IMR-90 (cell line): ENCODE measurements at regions not wholly inside any gene's neighbourhood (a gene's known extent, or its start where the extent isn't known, plus 50 kb on each side); places are given as distances from the start of the nearest gene placed in this dataset.

ENCODE experiments used
- ATAC-seq: fragments of 200-7000 bp; cut with Tn5 transposase; 2 replicates; pipeline ENCODE4 v1.9.1; 2020; ENCODE audit warnings: low read depth, mild to moderate bottlenecking, moderate library complexity
- BruUV-seq: library from RNA; stranded (reverse); fragments of 400-500 nt; replicated peaks from 2 replicates; lab custom pipeline; 2021; lab: Mats Ljungman, UMichigan
- CTCF ChIA-PET: fragments of 300-600 bp; formaldehyde crosslinking; extraction: SDS; loops from one replicate; lab custom pipeline; 2021; ENCODE audit warnings: antibody characterized with exemption; lab: Yijun Ruan, JAX
- POLR2A ChIA-PET: fragments of 300-600 bp; sonication (Branson Sonifier 250); formaldehyde crosslinking; loops from one replicate; lab custom pipeline; 2022; ENCODE audit warnings: antibody characterized with exemption; ENCODE audit not compliant: unreplicated experiment; lab: Charles Lee
- DNase-seq: peaks from one replicate; pipeline ENCODE4 v3.0.0; 2013
- H2AFZ ChIP-seq: replicated peaks from 2 replicates; pipeline ENCODE3; 2013; ENCODE audit warnings: low read length, mild to moderate bottlenecking; ENCODE audit not compliant: poor library complexity
- H2AK5ac ChIP-seq: 2 replicates; pipeline ENCODE4 v1.6.1; 2013; ENCODE audit warnings: low read depth, low read length, inconsistent platforms
- H2AK9ac ChIP-seq: replicated peaks from 2 replicates; pipeline ENCODE3; 2013; ENCODE audit warnings: mild to moderate bottlenecking, low read depth, low read length, moderate library complexity; ENCODE audit not compliant: poor library complexity
- H2BK120ac ChIP-seq: 2 replicates; pipeline ENCODE4 v1.6.1; 2013; ENCODE audit warnings: low read depth, low read length, inconsistent platforms
- H2BK15ac ChIP-seq: 3 replicates; pipeline ENCODE4 v1.6.1; 2013; ENCODE audit warnings: low read depth, low read length, inconsistent platforms
- H2BK20ac ChIP-seq: 2 replicates; pipeline ENCODE4 v1.6.1; 2013; ENCODE audit warnings: low read depth, mild to moderate bottlenecking, inconsistent platforms, low read length, moderate library complexity
- H2BK5ac ChIP-seq: 2 replicates; pipeline ENCODE4 v1.6.1; 2013; ENCODE audit warnings: mild to moderate bottlenecking, low read depth, low read length, inconsistent platforms; ENCODE audit not compliant: poor library complexity, severe bottlenecking
- H3K14ac ChIP-seq: replicated peaks from 2 replicates; pipeline ENCODE4 v1.6.1; 2013; ENCODE audit warnings: low read depth, low read length, inconsistent platforms
- H3K18ac ChIP-seq: 2 replicates; pipeline ENCODE4 v1.6.1; 2013; ENCODE audit warnings: low read depth, low read length, control low read depth
- H3K23ac ChIP-seq: 2 replicates; pipeline ENCODE4 v1.6.1; 2013; ENCODE audit warnings: low read depth, low read length, inconsistent platforms
- H3K27ac ChIP-seq: 2 replicates; pipeline ENCODE4 v1.5.1; 2013; ENCODE audit warnings: mild to moderate bottlenecking, control low read depth, low read length; ENCODE audit not compliant: insufficient read depth
- H3K27me3 ChIP-seq: 2 replicates; pipeline ENCODE4 v1.6.1; 2013; ENCODE audit warnings: low read length; ENCODE audit not compliant: control insufficient read depth, insufficient read depth
- H3K36me3 ChIP-seq: 2 replicates; pipeline ENCODE4 v1.6.1; 2013; ENCODE audit warnings: low read length, mixed read lengths; ENCODE audit not compliant: control insufficient read depth, insufficient read depth
- H3K4ac ChIP-seq: 2 replicates; pipeline ENCODE4 v1.6.1; 2013; ENCODE audit warnings: low read depth, low read length, inconsistent platforms
- H3K4me1 ChIP-seq: 2 replicates; pipeline ENCODE4 v1.6.1; 2013; ENCODE audit warnings: low read length, mixed read lengths; ENCODE audit not compliant: control insufficient read depth, insufficient read depth
- H3K4me2 ChIP-seq: 2 replicates; pipeline ENCODE4 v1.6.1; 2013; ENCODE audit warnings: low read depth, mild to moderate bottlenecking, control low read depth, low read length, moderate library complexity
- H3K4me3 ChIP-seq: 2 replicates; pipeline ENCODE4 v1.5.1; 2013; ENCODE audit warnings: low read depth, mild to moderate bottlenecking, control low read depth, low read length, moderate library complexity; ENCODE audit not compliant: insufficient read depth
- H3K56ac ChIP-seq: 2 replicates; pipeline ENCODE4 v1.6.1; 2013; ENCODE audit warnings: low read length, inconsistent platforms; ENCODE audit not compliant: insufficient read depth; ENCODE audit errors: extremely low read depth
- H3K79me1 ChIP-seq, 2 experiments: 2 replicates each; pipeline ENCODE4 v1.6.1; 2013; ENCODE audit warnings: low read length in 2 of 2, inconsistent platforms in 1 of 2, low read depth in 1 of 2
- H3K9ac ChIP-seq: 2 replicates; pipeline ENCODE4 v1.6.1; 2013; ENCODE audit warnings: low read depth, low read length, control low read depth
- H3K9me1 ChIP-seq: 2 replicates; pipeline ENCODE4 v1.6.1; 2013; ENCODE audit warnings: low read length, inconsistent platforms; ENCODE audit not compliant: insufficient read depth
- H3K9me3 ChIP-seq: 2 replicates; pipeline ENCODE4 v1.6.1; 2013; ENCODE audit warnings: low read length; ENCODE audit not compliant: control insufficient read depth, insufficient read depth
- H4K20me1 ChIP-seq: 2 replicates; pipeline ENCODE4 v1.6.1; 2013; ENCODE audit warnings: low read length, inconsistent platforms; ENCODE audit not compliant: insufficient read depth
- H4K5ac ChIP-seq: 2 replicates; pipeline ENCODE4 v1.6.1; 2013; ENCODE audit warnings: mild to moderate bottlenecking, low read depth, low read length, control low read depth
- H4K8ac ChIP-seq, 2 experiments: 2 replicates each; pipeline ENCODE4 v1.6.1; 2013; ENCODE audit warnings: low read depth in 2 of 2, low read length in 2 of 2, control low read depth in 1 of 2, inconsistent platforms in 1 of 2
- H4K91ac ChIP-seq: 2 replicates; pipeline ENCODE4 v1.6.1; 2013; ENCODE audit warnings: low read depth, low read length, inconsistent platforms; ENCODE audit not compliant: insufficient read depth
- BHLHE40 ChIP-seq: fragments of 150-350 bp; IDR thresholded peaks from 2 replicates; pipeline ENCODE4 v1.6.1; 2016; ENCODE audit warnings: mild to moderate bottlenecking, low read depth, low read length
- CEBPB ChIP-seq: IDR thresholded peaks from 2 replicates; pipeline ENCODE4 v1.6.1; 2012; ENCODE audit warnings: low read depth, low read length, improper control_type of control experiment
- CHD1 ChIP-seq: IDR thresholded peaks from 2 replicates; pipeline ENCODE4 v1.6.1; 2012; ENCODE audit warnings: low read depth, low read length, improper control_type of control experiment
- FOS ChIP-seq: fragments of 150-350 bp; IDR thresholded peaks from 2 replicates; pipeline ENCODE4 v1.6.1; 2016; ENCODE audit warnings: low read depth, low read length
- MAFK ChIP-seq: IDR thresholded peaks from 2 replicates; pipeline ENCODE4 v1.6.1; 2012; ENCODE audit warnings: low read depth, low read length, improper control_type of control experiment
- MAZ ChIP-seq: IDR thresholded peaks from 2 replicates; pipeline ENCODE4 v1.6.1; 2012; ENCODE audit warnings: low read depth, mild to moderate bottlenecking, low read length, improper control_type of control experiment, moderate library complexity, borderline replicate concordance
- MXI1 ChIP-seq: IDR thresholded peaks from 2 replicates; pipeline ENCODE4 v1.6.1; 2012; ENCODE audit warnings: low read depth, mild to moderate bottlenecking, low read length, moderate library complexity, borderline replicate concordance
- NFE2L2 ChIP-seq: fragments of 150-350 bp; IDR thresholded peaks from 2 replicates; pipeline ENCODE4 v1.6.1; 2016; ENCODE audit warnings: low read depth, mild to moderate bottlenecking, low read length
- POLR2A ChIP-seq: IDR thresholded peaks from 2 replicates; pipeline ENCODE4 v1.6.1; 2012; ENCODE audit warnings: mild to moderate bottlenecking, low read depth, low read length
- RAD21 ChIP-seq: IDR thresholded peaks from 2 replicates; pipeline ENCODE4 v1.6.1; 2012; ENCODE audit warnings: low read length, improper control_type of control experiment
- RCOR1 ChIP-seq: IDR thresholded peaks from 2 replicates; pipeline ENCODE4 v1.6.1; 2012; ENCODE audit warnings: mild to moderate bottlenecking, low read length, improper control_type of control experiment; ENCODE audit not compliant: insufficient replicate concordance
- RFX5 ChIP-seq: IDR thresholded peaks from 2 replicates; pipeline ENCODE4 v1.8.0; 2012; ENCODE audit warnings: low read depth, mild to moderate bottlenecking, low read length, moderate library complexity
- SMC3 ChIP-seq: fragments of 150-350 bp; IDR thresholded peaks from 2 replicates; pipeline ENCODE4 v1.6.1; 2016; ENCODE audit warnings: low read depth, mild to moderate bottlenecking, antibody characterized with exemption, low read length, moderate library complexity
- WGBS, 2 experiments: methylation state at CpG; one replicate each; pipeline versions ENCODE4 v1.1.5 to v1.1.7; 2013; ENCODE audit warnings: missing lambda C conversion rate in 2 of 2; ENCODE audit not compliant: insufficient read length in 1 of 2; ENCODE audit errors: extremely low coverage in 2 of 2; 5-methylcytosine and 5-hydroxymethylcytosine counted together
- dilution Hi-C: fragments of 300-500 bp; cut with HindIII; formaldehyde crosslinking; loops from one replicate; pipeline ENCODE4 v1.14.3; 2018; ENCODE audit warnings: low sequenced_read_pairs; ENCODE audit not compliant: unreplicated experiment
- in situ Hi-C: fragments of 300-500 bp; cut with MboI; formaldehyde crosslinking; loops from 3 replicates; pipeline ENCODE4 v1.14.3; 2019; ENCODE audit warnings: low sequenced_read_pairs, inconsistent platforms, mixed read lengths
- intact Hi-C: fragments of 100-400 bp; cut with micrococcal nuclease; formaldehyde crosslinking; loops from 2 replicates; pipeline ENCODE4 v1.10.0; 2022
- TF ChIP-seq, protein P1 (sequence below): fragments of 150-350 bp; IDR thresholded peaks from 2 replicates; pipeline ENCODE4 v1.6.1; 2016; ENCODE audit warnings: low read depth, mild to moderate bottlenecking, low read length, moderate library complexity, borderline replicate concordance
- TF ChIP-seq, protein P2 (sequence below): conservative IDR thresholded peaks from 2 replicates; pipeline ENCODE4 v1.5.1; 2012; ENCODE audit warnings: mild to moderate bottlenecking, low read depth, low read length, improper control_type of control experiment
- TF ChIP-seq, protein P3 (sequence below): fragments of 150-350 bp; IDR thresholded peaks from 2 replicates; pipeline ENCODE4 v1.6.1; 2017; ENCODE audit warnings: mild to moderate bottlenecking, antibody characterized with exemption, low read length, low read depth

DNA sequence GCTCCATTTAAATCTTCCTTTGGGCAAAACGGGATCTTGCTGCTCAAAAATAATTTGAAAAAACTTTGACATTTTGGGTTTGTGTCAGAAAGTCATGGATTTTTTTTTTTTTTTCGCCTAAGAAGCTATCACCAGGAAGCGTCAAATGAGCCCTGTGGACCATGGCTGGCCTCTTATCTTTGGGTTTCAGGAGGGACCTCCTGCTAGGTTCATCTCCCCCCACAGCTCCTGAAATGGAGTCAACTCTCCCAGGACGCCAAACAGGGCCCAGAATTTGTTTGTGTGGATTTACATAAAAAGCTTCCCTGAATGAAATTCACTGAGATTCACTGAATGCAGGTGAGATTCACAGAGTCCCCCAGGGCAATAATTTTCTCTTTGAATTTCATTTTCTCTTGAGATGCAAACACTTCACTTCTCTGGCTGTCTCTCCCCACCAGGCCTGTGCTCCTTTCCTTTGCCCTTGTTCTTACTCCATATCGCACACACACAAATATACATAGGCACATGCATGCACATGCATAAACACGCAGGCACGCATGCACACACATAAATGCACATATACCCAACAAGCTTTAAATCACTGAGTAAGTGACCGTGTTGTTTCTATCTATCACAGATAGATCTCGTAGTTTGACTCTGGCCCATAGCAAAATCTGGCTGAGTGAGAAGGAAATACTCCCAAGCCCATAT is 55.3 kb upstream of the GALNT10 start:
- no peaks in the 10 kb centered on the region for H3K9me1 ChIP-seq
- H3K9ac ChIP-seq, result no peak overlapping the region
- no peak overlapping the region for H2AK9ac ChIP-seq
- DNase-seq (no peak), ATAC-seq (no peak)
- no peak overlapping the region for H3K23ac ChIP-seq
- intact Hi-C loops, result no loop called here
- H3K4ac ChIP-seq, result no peak overlapping the region
- H3K27ac ChIP-seq, result no peak overlapping the region
- H4K91ac ChIP-seq, result no peak overlapping the region
- no peak overlapping the region for H4K8ac ChIP-seq
- no peaks in the 10 kb centered on the region for H3K36me3 ChIP-seq
- no peak overlapping the region for H2AK5ac ChIP-seq
- WGBS, 2 experiments, result 27% methylated on average over 3 of the region's 9 CpGs; no CpG with 5 or more reads in 1 of the 2 experiments
- H3K9me3 ChIP-seq, result no peaks in the 10 kb centered on the region
- H3K14ac ChIP-seq, result no peak overlapping the region
- H2AFZ ChIP-seq, result no peak overlapping the region
- no peak overlapping the region for H3K18ac ChIP-seq
- POLR2A ChIA-PET, result no interaction called here
- H3K4me2 ChIP-seq, result no peak overlapping the region
- no peak overlapping the region for H2BK120ac ChIP-seq
- no peak overlapping the region for H2BK5ac ChIP-seq
- in situ Hi-C loops, result no loop called here
- H4K20me1 ChIP-seq, result no peaks in the 10 kb centered on the region
- H2BK15ac ChIP-seq, result no peak overlapping the region
- no peak overlapping the region for H2BK20ac ChIP-seq
- dilution Hi-C loops, result no loop called here
- BruUV-seq, result no TSS peak
- H3K27me3 ChIP-seq, result peaks cover 23% of the 10 kb centered on the region
- no peaks in the 10 kb centered on the region for H3K4me1 ChIP-seq
- H4K5ac ChIP-seq, result no peak overlapping the region
- no peak overlapping the region for H3K4me3 ChIP-seq
- CTCF ChIA-PET, result no interaction called here
- H3K79me1 ChIP-seq, result no peaks in the 10 kb centered on the region
- TF ChIP-seq NFE2L2 (no peak), CHD1 (no peak), RFX5 (no peak), FOS (no peak), CEBPB (no peak), POLR2A (no peak), RAD21 (no peak), RCOR1 (no peak), MAZ (no peak), SMC3 (no peak), MXI1 (no peak), BHLHE40 (no peak), MAFK (no peak)
- TF ChIP-seq, protein P1, sequence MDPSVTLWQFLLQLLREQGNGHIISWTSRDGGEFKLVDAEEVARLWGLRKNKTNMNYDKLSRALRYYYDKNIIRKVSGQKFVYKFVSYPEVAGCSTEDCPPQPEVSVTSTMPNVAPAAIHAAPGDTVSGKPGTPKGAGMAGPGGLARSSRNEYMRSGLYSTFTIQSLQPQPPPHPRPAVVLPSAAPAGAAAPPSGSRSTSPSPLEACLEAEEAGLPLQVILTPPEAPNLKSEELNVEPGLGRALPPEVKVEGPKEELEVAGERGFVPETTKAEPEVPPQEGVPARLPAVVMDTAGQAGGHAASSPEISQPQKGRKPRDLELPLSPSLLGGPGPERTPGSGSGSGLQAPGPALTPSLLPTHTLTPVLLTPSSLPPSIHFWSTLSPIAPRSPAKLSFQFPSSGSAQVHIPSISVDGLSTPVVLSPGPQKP, result no peak
- TF ChIP-seq, protein P2, sequence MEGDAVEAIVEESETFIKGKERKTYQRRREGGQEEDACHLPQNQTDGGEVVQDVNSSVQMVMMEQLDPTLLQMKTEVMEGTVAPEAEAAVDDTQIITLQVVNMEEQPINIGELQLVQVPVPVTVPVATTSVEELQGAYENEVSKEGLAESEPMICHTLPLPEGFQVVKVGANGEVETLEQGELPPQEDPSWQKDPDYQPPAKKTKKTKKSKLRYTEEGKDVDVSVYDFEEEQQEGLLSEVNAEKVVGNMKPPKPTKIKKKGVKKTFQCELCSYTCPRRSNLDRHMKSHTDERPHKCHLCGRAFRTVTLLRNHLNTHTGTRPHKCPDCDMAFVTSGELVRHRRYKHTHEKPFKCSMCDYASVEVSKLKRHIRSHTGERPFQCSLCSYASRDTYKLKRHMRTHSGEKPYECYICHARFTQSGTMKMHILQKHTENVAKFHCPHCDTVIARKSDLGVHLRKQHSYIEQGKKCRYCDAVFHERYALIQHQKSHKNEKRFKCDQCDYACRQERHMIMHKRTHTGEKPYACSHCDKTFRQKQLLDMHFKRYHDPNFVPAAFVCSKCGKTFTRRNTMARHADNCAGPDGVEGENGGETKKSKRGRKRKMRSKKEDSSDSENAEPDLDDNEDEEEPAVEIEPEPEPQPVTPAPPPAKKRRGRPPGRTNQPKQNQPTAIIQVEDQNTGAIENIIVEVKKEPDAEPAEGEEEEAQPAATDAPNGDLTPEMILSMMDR, result no peak
- TF ChIP-seq, protein P3, sequence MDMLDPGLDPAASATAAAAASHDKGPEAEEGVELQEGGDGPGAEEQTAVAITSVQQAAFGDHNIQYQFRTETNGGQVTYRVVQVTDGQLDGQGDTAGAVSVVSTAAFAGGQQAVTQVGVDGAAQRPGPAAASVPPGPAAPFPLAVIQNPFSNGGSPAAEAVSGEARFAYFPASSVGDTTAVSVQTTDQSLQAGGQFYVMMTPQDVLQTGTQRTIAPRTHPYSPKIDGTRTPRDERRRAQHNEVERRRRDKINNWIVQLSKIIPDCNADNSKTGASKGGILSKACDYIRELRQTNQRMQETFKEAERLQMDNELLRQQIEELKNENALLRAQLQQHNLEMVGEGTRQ, result no peak
- no peak overlapping the region for H3K56ac ChIP-seq
